ENCODE measurements at regions not wholly inside any gene's neighbourhood (a gene's known extent, or its start where the extent isn't known, plus 50 kb on each side); places are given as distances from the start of the nearest gene placed in this dataset.

GRCh38 chr5:156121882-156122281 is 205.1 kb upstream of the SGCD start:
- no peak for TF ChIP-seq EZH2phosphoT487 (conservative IDR thresholded peaks at IDR 0.05; ENCODE audit: low read length)
- TF ChIP-seq, protein P1, sequence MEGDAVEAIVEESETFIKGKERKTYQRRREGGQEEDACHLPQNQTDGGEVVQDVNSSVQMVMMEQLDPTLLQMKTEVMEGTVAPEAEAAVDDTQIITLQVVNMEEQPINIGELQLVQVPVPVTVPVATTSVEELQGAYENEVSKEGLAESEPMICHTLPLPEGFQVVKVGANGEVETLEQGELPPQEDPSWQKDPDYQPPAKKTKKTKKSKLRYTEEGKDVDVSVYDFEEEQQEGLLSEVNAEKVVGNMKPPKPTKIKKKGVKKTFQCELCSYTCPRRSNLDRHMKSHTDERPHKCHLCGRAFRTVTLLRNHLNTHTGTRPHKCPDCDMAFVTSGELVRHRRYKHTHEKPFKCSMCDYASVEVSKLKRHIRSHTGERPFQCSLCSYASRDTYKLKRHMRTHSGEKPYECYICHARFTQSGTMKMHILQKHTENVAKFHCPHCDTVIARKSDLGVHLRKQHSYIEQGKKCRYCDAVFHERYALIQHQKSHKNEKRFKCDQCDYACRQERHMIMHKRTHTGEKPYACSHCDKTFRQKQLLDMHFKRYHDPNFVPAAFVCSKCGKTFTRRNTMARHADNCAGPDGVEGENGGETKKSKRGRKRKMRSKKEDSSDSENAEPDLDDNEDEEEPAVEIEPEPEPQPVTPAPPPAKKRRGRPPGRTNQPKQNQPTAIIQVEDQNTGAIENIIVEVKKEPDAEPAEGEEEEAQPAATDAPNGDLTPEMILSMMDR (IDR thresholded peaks at IDR 0.05; ENCODE audit: insufficient read depth, low read length, poor library complexity, severe bottlenecking): no peak
